C4-2B (cell line): ENCODE measurements at regions not wholly inside any gene's neighbourhood (a gene's known extent, or its start where the extent isn't known, plus 50 kb on each side); places are given as distances from the start of the nearest gene placed in this dataset.

Source experiments
- CTCF ChIP-seq: fragments of 450-650 bp; conservative IDR thresholded peaks from 2 replicates; pipeline ENCODE4 v1.5.1; 2017; ENCODE audit warnings: mild to moderate bottlenecking
- ZFX ChIP-seq: fragments of 450-650 bp; IDR thresholded peaks from 2 replicates; pipeline ENCODE4 v1.6.1; 2017

GRCh38 chr6:28803337-28803709 is 120.5 kb downstream of the TRIM27 start:
- TF ChIP-seq CTCF (no peak), ZFX (no peak)
